ENCODE measurements at regions not wholly inside any gene's neighbourhood (a gene's known extent, or its start where the extent isn't known, plus 50 kb on each side); places are given as distances from the start of the nearest gene placed in this dataset.
"Not testable (repeated sequence)": the region's sequence is repeated elsewhere in the genome, so short reads cannot be mapped to it uniquely, and the experiment has no call there.

GRCh38 chr3:177862962-177863491 is 665.7 kb upstream of the TBL1XR1 start:
- DNase-seq (ENCODE audit: low read depth) = no peak

GRCh38 chr3:177871267-177871666 is 665.0 kb upstream of the KCNMB2 start:
- not testable (repeated sequence) for DNase-seq (ENCODE audit: low read depth)

GRCh38 chr3:177878192-177878591 is 658.0 kb upstream of the KCNMB2 start:
- DNase-seq (ENCODE audit: low read depth) = no peak

GRCh38 chr3:177878957-177879356 is 657.3 kb upstream of the KCNMB2 start:
- DNase-seq (ENCODE audit: low read depth) = no peak

- no peak for DNase-seq (ENCODE audit: low read depth)
These were observed 654.9 kb upstream of the KCNMB2 start for GRCh38 chr3:177881351-177881750.

- DNase-seq (ENCODE audit: low read depth) = no peak
These were observed 654.0 kb upstream of the KCNMB2 start for GRCh38 chr3:177882124-177882648.

- no peak for DNase-seq (ENCODE audit: low read depth)
These were observed 653.1 kb upstream of the KCNMB2 start for GRCh38 chr3:177883091-177883490.

GRCh38 chr3:177883957-177884356 is 652.3 kb upstream of the KCNMB2 start:
- DNase-seq (ENCODE audit: low read depth) = no peak

GRCh38 chr3:177885063-177885462 is 651.2 kb upstream of the KCNMB2 start:
- no peak for DNase-seq (ENCODE audit: low read depth)

- DNase-seq (ENCODE audit: low read depth) = no peak
These were observed 649.7 kb upstream of the KCNMB2 start for GRCh38 chr3:177886501-177886900.

GRCh38 chr3:177887475-177887874 is 648.8 kb upstream of the KCNMB2 start:
- no peak for DNase-seq (ENCODE audit: low read depth)

- no peak for DNase-seq (ENCODE audit: low read depth)
These were observed 647.1 kb upstream of the KCNMB2 start for GRCh38 chr3:177889161-177889560.

GRCh38 chr3:177889652-177890358 is 646.4 kb upstream of the KCNMB2 start:
- DNase-seq (ENCODE audit: low read depth) = no peak

- no peak for DNase-seq (ENCODE audit: low read depth)
These were observed 645.9 kb upstream of the KCNMB2 start for GRCh38 chr3:177890359-177890683.

GRCh38 chr3:177891569-177891968 is 644.7 kb upstream of the KCNMB2 start:
- DNase-seq (ENCODE audit: low read depth) = not testable (repeated sequence)

- no peak for DNase-seq (ENCODE audit: low read depth)
These were observed 642.9 kb upstream of the KCNMB2 start for GRCh38 chr3:177893331-177893730.

- no peak for DNase-seq (ENCODE audit: low read depth)
These were observed 642.0 kb upstream of the KCNMB2 start for GRCh38 chr3:177894081-177894728.

- DNase-seq (ENCODE audit: low read depth) = no peak
These were observed 638.1 kb upstream of the KCNMB2 start for GRCh38 chr3:177898185-177898584.

- no peak for DNase-seq (ENCODE audit: low read depth)
These were observed 636.8 kb upstream of the KCNMB2 start for GRCh38 chr3:177899275-177900067.

GRCh38 chr3:177902876-177903275 is 633.4 kb upstream of the KCNMB2 start:
- DNase-seq (ENCODE audit: low read depth) = no peak

- DNase-seq (ENCODE audit: low read depth) = no peak
These were observed 631.6 kb upstream of the KCNMB2 start for GRCh38 chr3:177904621-177905020.

Measured in activated T-cell treated with anti-CD3 and anti-CD28 coated beads for 24 hours (primary cell).